ENCODE measurements at regions not wholly inside any gene's neighbourhood (a gene's known extent, or its start where the extent isn't known, plus 50 kb on each side); places are given as distances from the start of the nearest gene placed in this dataset.

- no peak for DNase-seq (ENCODE audit: low read depth)
- TF ChIP-seq CTCF (IDR thresholded peaks at IDR 0.05; ENCODE audit: insufficient read depth, low read length), result no peak
- no peak overlapping the region for H3K4me3 ChIP-seq (ENCODE audit: low read depth, low read length)
Observed at GRCh38 chr3:176439729-176440128, 757.6 kb downstream of the TBL1XR1 start.

GRCh38 chr3:176431991-176432390 lies 765.3 kb downstream of the TBL1XR1 start:
- DNase-seq (ENCODE audit: low read depth), result peak; percentile 1
- TF ChIP-seq CTCF (IDR thresholded peaks at IDR 0.05; ENCODE audit: insufficient read depth, low read length), result no peak
- H3K4me3 ChIP-seq (ENCODE audit: low read depth, low read length), result no peak overlapping the region

GRCh38 chr3:176431038-176431418 lies 766.3 kb downstream of the TBL1XR1 start:
- TF ChIP-seq CTCF (IDR thresholded peaks at IDR 0.05; ENCODE audit: insufficient read depth, low read length), result no peak
- DNase-seq (ENCODE audit: low read depth), result no peak
- no peak overlapping the region for H3K4me3 ChIP-seq (ENCODE audit: low read depth, low read length)

GRCh38 chr3:176430244-176431037 lies 766.8 kb downstream of the TBL1XR1 start:
- DNase-seq (ENCODE audit: low read depth), result peak; percentile 59
- TF ChIP-seq CTCF (IDR thresholded peaks at IDR 0.05; ENCODE audit: insufficient read depth, low read length), result peak; percentile 56
- no peak overlapping the region for H3K4me3 ChIP-seq (ENCODE audit: low read depth, low read length)

GRCh38 chr3:176428552-176428951 lies 768.7 kb downstream of the TBL1XR1 start:
- no peak for TF ChIP-seq CTCF (IDR thresholded peaks at IDR 0.05; ENCODE audit: insufficient read depth, low read length)
- DNase-seq (ENCODE audit: low read depth), result no peak
- no peak overlapping the region for H3K4me3 ChIP-seq (ENCODE audit: low read depth, low read length)

GRCh38 chr3:176426371-176426770 lies 770.9 kb downstream of the TBL1XR1 start:
- no peak for TF ChIP-seq CTCF (IDR thresholded peaks at IDR 0.05; ENCODE audit: insufficient read depth, low read length)
- H3K4me3 ChIP-seq (ENCODE audit: low read depth, low read length), result no peak overlapping the region
- no peak for DNase-seq (ENCODE audit: low read depth)

GRCh38 chr3:176416870-176417269 lies 780.4 kb downstream of the TBL1XR1 start:
- H3K4me3 ChIP-seq (ENCODE audit: low read depth, low read length), result no peak overlapping the region
- TF ChIP-seq CTCF (IDR thresholded peaks at IDR 0.05; ENCODE audit: insufficient read depth, low read length), result no peak
- no peak for DNase-seq (ENCODE audit: low read depth)
